DMS 273 (cell line): ENCODE measurements at regions not wholly inside any gene's neighbourhood (a gene's known extent, or its start where the extent isn't known, plus 50 kb on each side); places are given as distances from the start of the nearest gene placed in this dataset.
A peak's percentile ranks its signal among the peaks of the same experiment; 100 is the strongest.
"Not testable (repeated sequence)": the region's sequence is repeated elsewhere in the genome, so short reads cannot be mapped to it uniquely, and the experiment has no call there.

Experiments used
- DNase-seq: peaks from one replicate; lab custom pipeline; 2025; ENCODE audit not compliant: unreplicated experiment; lab: John Stamatoyannopoulos, UW

DNA sequence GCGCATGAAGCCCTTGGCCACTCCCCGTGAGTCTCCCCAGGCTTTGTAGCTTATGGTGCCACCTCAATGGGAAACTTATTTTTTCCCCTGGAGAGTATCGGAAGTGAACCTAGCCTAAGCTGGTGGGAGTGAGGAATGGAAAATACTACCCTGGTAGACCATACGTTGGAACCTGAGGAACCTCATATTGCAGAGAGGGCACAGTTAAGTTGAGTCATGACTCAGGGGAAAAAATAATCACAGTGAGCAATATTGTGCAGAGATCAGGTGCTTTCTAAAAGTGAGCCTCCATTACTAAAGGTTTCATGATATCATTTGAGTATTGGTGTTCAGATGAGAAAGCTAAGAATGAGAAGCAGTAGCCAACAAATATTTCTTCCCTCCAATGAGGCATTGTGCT lies 360.5 kb upstream of the NT5C1B start:
- no peak for DNase-seq

DNA sequence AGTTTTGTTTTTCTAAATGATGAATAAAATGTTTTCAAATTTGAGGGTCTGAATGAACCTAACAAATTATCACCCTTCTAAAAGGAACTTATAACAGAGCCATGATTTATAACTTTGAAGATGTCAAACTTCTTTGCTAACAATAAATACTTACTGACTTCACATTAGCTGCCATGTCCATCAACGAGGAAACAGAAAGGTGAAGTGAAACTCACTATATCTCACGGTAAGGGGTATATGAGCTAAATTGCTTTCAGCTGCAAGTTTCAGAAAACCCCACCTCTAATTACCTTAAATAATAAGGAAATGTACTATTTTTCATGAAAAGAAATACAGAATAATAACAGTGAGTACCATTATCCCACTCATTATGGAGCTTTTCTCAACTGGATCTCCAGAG lies 350.8 kb upstream of the NT5C1B start:
- no peak for DNase-seq

DNA sequence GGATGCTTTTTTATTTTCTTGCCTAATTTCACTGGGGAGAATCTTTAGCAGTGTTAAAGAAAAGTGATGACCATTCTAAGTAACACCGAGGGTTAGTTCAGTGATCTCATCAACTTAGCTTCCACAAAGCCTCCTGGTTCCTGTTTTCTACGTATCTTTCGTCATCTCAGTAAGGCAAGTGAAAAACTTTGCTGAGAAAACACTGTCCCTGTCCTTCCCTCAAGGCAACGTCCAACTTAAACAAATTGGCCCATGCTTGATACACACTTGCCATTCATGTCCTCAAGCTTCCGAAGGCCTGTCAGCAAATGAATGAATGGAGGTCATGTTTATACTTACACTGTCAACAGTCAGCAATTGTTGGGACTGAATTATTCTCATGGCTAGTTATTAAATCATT lies 350.4 kb upstream of the NT5C1B start:
- not testable (repeated sequence) for DNase-seq

DNA sequence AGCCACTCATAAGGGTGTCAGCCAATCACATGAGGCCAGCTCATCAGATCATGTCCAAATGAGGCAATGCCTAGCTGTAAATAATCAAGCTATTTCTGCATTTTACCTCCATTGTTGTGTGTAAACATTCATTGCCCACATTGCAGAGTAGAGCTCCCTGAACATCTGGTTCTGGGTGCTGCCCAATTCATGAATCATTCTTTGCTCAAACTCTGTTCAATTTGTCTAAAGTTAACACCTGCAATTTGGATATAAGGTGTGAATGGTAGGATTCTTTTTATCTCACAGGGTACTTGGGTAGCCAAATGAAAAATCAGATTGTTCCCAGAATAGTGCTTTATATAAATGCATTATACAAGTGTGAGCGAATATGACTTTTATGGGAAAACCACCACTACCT lies 345.5 kb upstream of the NT5C1B start:
- no peak for DNase-seq

DNA sequence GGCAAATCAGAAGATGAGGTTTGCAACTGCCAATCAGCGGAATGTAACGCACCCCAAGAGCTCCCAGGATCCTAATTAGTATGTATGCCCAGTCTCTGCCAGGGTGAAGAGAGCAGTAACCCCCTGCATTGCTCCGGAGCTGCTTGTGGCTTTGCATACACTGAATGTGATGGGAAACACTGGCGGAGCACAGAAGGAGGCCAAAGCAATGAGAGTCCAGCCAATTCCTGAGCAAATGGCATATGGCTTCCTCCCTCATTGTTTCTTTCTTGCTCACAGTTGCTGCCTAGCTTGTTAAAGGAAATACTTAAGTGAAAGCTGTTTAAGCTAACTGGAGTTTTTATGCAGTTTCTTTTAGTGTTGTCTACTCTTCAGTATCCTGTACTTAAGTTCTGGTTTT lies 343.5 kb upstream of the NT5C1B start:
- DNase-seq, result peak; percentile 11

DNA sequence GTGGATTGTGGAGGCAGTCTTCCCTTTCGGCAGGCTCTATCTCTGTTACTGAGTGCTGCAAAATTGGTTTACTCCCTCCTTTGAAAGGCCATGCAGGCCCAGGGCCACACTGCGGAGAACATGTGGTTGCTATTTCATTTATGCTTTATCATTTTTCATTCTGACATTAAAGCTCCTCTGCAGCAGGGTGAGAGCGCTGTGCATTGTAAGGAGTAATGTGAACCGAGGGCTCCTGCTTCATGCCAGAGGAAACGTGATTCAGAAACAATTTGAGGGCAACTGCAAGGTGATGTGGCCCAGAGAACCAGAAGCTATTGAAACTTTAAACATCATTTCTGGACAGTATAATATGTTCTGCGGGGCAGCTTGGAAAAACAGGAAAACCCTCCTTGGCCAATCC lies 341.6 kb upstream of the NT5C1B start:
- no peak for DNase-seq

DNA sequence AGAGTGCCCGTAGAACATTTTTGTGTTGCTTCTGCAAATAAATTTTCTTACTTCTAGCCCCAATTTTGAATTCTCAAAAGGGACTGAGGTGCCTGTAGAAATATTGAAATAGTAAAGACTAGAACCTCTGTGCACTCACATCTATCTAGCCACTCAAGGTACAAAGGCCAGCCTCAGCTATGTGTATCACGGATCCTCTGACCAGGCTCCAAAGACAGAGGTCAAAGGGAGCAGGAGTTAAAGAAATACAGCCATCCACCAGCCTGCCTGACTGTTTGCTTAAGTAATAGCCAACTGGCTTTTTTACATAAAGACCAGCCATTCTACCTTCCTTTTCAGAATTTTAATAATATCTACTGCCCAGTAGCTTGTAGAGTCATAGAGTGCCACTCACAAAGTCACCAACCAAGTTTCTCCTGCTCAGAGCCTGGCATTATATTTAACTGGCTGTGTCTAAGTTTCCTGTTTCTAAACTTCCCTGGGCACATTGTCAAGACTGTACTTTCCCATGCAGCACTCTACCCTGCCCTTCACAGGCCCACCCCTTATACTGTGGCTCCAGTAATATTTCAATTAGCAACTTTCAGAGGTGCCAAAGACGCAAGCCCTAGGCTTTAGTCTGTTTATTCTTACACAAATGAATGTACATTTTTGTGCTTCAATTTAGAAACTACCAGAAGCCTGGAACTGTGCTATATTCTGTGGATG lies 338.3 kb upstream of the NT5C1B start:
- DNase-seq, result no peak

DNA sequence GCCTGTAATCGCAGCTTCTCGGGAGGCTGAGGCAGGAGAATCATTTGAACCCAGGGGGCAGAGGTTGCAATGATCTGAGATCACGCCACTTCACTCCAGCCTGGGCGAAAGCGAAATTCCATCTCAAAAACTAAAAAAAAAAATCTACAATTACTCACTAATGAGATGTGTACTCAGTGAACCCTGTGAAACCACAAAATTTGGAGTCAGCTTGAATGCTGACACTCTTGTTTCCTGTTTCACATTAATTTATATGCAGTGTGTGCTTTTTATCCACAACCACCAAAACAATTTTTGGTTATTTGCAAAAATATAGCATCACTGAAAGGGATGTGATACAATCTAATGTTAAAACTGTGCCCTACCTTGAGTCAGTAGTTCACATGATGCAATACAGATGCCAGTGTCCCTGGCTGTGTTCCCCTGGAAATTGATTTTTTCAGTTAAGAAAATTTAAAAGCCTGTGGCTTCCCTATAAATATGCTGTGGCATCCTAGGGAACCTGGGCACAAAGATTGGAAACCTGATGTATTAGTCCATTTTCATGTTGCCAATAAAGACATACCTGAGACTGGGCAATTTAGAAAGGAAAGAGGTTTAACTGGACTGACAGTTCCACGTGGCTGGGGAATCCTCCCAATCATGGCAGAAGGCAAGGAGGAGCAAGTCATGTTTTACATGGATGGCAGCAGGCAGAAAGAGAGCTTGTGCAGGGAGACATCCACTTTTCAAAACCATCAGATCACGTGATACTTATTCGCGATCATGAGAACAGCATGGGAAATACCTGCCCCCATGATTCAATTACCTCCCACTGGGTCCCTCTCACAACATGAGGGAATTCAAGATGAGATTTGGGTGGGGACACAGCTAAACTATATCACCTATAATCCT lies 337.5 kb upstream of the NT5C1B start:
- DNase-seq, result no peak

DNA sequence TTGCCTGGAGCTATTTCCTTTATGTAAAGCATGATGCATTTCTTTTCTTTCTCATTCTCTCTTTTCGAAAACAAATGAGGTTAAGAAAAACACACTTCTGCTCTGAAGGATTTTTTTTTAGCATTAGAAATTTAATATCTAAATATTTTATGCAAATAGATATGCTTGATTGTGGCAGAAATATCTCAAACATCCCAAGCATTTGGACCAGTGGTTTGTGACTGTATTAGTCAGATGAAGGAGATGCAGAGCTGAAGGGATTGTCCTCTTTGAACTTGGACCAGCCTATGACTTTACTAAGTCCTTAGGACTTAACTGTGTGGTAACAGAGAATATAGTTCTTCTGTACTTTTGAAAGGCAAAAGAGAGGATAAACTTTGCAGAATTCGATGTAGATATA lies 335.9 kb upstream of the NT5C1B start:
- no peak for DNase-seq

DNA sequence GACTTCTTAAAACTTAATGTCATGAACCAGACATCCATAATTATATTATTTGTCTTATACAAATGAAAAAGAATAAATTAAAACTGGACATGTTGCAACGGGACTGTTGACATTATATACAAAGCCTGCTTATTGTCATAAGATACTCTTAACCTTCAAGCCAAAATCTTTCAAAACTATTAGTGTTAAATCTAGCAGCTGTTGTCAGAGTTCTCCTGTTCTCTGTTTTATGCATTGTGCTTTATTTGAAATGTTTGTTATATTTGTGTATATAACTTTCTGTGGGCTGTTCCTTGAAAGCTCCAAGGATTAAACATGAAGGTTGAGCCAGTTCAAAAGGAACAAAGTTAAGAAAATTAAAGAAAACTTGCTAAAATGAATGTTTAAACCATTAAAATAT lies 335.5 kb upstream of the NT5C1B start:
- no peak for DNase-seq

DNA sequence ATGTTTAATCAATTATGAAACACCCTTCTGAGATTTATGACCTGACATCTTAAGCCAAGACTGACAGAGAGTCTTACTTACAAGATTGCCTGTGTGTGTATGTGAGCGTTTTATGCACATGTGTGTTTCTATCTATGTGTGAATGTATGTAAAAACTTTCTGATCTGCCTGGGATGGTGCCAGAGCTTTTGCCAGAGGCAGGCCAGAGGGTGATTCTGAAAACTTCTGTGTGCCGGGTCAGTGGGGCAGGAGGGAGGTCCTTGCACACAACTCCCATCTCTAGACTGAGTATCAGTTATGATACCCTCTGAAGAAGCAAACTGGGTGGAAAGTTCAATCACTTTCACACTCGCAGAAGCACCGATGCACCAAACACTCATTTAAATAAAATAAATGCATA lies 335.0 kb upstream of the NT5C1B start:
- DNase-seq, result no peak

DNA sequence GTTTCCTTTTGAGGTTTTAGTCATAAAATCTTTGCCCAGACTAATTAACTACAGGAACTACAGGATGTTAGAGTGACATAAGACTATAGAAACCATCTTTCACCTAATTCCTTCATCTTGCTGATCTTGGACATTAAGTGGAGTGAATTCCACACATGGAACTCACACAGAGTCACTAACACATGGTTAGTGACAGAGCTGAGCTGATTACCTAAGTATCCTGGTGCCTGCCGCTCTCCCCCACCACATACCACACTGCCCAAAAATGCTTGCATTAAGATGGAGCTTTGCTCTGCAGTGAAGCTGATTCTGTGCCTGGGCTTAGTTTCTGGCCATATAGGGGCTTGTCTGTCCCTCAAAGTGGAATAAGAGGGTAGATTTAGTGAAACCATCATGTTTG lies 332.9 kb upstream of the NT5C1B start:
- no peak for DNase-seq

DNA sequence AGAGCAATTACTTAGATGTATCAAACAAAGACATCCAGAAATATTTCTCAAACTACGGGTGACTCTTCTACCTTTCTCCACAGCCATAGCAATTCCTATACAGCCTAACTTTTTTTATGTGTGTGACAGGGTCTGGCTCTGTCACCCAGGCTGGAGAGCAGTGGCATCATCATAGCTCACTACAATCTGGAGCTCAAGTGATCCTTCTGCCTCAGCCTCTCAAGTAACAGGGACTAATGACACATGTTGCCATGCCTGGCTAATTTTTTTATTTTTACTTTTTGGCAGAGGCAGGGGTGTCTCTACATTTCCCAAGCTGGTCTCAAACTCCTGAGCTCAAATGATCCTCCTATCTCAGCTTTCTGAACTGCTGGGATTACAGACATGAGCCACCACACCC lies 328.9 kb upstream of the NT5C1B start:
- no peak for DNase-seq

DNA sequence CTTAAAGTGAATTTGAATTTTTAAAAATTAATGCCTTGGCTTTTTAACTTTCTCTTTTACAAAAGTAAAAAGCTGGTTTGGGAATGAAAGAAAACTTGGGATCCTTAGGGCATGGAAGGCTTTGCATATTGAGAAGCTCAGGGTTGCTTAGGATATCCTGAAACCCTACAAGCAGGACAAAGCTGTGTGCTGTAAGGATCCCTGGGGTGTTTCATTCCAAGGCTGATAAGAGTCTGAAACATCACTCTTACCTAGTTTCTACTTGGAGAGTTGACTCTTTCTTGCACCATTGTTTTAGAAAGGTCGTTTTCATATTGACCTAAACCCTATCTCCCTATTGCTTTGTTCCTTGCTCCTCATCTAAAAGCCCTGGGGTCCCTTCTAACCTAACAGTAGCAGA lies 325.9 kb upstream of the NT5C1B start:
- DNase-seq, result no peak

DNA sequence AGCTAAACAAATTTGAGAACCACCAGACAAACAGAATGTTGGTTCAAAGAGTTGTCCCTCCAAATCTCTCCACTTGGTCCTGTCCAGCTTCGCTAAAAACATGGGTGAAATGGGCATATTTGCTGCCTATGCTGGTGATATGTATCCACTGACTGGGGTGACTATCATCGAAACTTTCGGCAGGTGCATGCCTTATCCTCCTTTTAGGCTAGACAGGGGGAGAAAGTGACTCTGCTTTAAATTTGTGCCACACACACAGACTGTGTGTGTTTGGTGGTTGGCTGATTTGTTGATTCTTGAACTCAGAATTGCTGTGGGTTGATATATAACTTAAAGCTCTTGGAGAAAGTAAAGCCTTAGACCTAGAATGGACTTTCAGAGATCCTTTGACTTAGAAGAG lies 324.1 kb upstream of the NT5C1B start:
- no peak for DNase-seq

DNA sequence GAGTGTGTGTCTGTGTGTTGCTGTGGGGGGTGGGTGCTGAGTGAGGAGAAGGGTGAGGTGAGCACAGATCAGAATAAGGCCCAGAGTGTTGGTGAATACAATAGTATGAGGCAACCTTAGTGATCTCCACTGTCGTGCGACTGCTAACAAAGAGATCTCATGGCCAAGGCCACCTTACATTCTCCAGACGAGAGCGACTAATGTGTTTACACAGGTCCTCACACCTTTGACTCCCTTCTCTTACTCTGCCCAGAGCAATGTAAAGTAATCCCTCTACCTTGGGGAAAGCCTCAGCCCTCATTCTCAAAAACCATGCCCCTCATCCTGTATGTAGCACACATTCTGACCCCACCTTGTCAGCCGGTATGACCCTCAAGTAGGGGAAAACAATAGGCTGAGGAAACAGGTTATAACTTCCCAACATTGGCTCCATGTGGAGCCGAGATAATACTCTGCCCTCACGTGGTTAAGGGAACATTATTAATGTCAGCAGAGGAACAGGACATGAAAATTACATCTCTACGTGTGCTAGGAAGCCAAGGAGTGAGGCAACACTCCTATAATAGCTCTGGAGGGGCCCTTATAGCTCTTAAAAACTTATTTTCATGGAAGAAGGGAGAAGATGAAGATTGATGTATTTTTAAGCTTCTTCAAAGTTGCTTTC lies 323.0 kb upstream of the NT5C1B start:
- no peak for DNase-seq

DNA sequence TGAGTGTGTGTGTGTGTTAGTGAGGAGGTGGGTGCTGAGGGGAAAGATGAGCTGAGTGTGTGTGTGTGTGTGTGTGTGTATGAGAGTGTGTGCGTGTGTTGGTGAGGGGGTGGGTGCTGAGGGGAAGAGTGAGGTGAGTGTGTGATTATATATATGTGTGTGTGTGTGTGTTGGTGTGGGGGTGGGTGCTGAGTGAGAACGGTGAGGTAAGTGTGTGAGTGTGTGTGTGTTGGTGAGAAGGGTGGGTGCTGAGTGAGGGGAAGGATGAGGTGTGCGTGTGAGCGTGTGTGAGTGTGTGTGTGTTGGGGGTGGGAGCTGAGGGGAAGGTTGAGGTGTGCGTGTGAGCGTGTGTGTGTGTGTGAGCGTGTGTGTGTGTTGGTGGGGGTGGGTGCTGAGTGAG lies 322.0 kb upstream of the NT5C1B start:
- no peak for DNase-seq

DNA sequence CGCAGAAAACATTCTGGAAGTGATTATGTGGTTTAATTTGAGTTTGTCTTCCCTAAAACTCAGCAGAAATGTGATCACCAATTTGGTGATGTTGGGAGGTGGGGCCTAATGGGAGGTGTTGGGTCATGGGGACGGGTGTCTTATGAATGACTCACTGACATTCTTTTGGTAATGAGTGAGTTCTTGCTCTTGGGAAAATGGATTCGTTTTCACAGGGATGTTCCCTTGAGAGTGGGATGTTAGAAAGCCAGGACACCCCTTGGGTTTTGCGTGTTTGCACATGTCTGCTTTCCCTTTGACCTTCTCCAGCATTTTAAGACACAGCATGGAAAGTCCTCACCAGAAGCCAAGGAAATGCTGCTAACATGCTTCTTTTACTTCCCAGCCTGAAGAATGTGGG lies 321.5 kb upstream of the NT5C1B start:
- no peak for DNase-seq

DNA sequence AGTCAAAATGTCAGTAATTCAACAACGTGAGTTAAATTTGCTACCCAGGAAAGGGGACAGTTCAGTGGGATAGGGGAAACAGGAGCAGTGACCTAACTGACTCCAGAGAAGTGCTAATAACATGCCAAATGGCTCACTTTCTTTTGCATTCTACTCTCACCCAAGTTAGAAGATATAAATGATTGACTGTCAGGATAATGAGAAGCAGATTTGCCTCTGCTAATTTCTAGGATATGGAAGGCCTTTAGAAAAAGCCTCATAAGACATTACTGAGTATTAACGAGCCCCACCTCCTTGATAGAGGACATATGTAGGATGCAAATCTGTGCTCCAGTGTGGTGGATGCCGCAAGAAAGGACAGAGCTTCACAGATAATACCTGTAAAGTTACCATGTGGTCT lies 318.6 kb upstream of the NT5C1B start:
- no peak for DNase-seq

DNA sequence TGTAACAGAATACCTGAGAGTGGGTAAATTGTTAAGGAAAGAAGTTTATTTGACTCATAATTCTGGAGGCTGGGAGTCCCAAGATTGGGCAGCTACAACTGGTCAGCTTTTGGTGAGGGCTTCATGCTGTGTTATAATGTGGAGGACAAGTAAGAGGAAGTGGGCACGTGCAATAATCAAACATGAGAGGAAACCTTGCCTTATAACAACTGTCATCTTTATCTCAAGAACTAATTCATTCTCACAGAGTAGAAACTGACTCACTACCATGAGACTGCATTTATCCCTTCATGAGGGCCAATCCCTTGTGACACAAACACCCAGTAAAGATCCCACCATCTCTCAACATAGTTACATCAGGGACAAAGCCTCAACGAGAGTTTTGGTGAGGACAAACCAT lies 318.1 kb upstream of the NT5C1B start:
- no peak for DNase-seq

DNA sequence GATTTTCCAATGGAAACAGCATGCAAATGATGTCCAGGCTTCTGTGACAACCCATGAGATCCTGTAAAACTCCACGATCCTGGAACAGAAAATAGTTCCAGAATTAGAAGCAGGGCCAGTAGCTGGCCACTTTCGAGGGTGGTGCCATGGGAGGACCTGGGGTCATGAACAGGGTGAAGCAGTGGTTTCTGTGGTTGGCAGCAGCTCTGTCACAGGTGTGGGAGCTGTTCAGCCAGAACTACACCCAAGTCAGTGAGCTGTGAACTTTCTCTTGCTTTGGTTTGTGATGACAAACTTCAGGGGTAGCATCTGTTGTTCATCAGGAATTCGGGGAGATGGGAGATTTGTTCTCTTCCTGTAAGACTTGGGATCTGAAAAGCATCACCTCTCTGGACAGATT lies 314.4 kb upstream of the NT5C1B start:
- no peak for DNase-seq

DNA sequence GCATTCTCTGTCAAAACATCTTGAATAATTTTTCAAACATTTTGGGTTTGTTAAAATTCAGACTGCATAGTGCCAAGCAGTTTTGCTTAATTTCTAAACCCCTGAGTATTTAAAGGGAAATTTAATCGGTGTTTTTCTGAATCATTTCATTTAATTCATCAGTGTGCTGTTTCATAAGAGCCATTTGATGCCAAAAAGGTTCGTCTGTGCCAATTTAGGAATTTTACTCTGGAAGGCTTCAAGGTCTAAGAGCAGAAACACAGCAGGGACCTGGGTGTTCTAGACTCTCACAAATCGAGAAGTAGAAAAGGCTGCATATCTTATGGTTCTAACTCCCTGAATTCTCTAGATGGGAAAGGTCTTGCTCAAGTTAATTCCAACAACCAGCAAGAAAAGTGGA lies 311.9 kb upstream of the NT5C1B start:
- DNase-seq, result no peak
